ENCODE measurements at regions not wholly inside any gene's neighbourhood (a gene's known extent, or its start where the extent isn't known, plus 50 kb on each side); places are given as distances from the start of the nearest gene placed in this dataset.

GRCh38 chr3:88732186-88732585 is 375.2 kb upstream of the EPHA3 start:
- no peaks in the 10 kb centered on the region for H3K9me3 ChIP-seq (ENCODE audit: low read length)
- H2AFZ ChIP-seq (ENCODE audit: low read length), result no peak overlapping the region
- no peaks in the 10 kb centered on the region for H3K79me2 ChIP-seq (ENCODE audit: insufficient read depth, low read length)
- TF ChIP-seq EZH2 (IDR thresholded peaks at IDR 0.05; ENCODE audit: borderline replicate concordance, low read length) (no peak), CTCF (IDR thresholded peaks at IDR 0.05; ENCODE audit: low read length) (no peak)
- H3K4me2 ChIP-seq (ENCODE audit: low read length), result no peak overlapping the region
- H3F3A ChIP-seq (ENCODE audit: insufficient read depth, low read length), result no peaks in the 10 kb centered on the region
- H3K4me1 ChIP-seq (ENCODE audit: insufficient read depth, low read length, severe bottlenecking), result no peaks in the 10 kb centered on the region
- H4K20me1 ChIP-seq (ENCODE audit: insufficient read depth, low read length), result no peaks in the 10 kb centered on the region
- H3K4me3 ChIP-seq (ENCODE audit: low read depth, low read length, poor library complexity, severe bottlenecking), result no peak overlapping the region
- no peaks in the 10 kb centered on the region for H3K36me3 ChIP-seq (ENCODE audit: insufficient read depth, low read length)
- no peak overlapping the region for H3K9ac ChIP-seq (ENCODE audit: low read length)
- H3K9me2 ChIP-seq (ENCODE audit: low read depth, low read length), result no peaks in the 10 kb centered on the region
- no peak overlapping the region for H3K27ac ChIP-seq (ENCODE audit: low read depth, low read length, poor library complexity, severe bottlenecking)
- H3K27me3 ChIP-seq (ENCODE audit: insufficient read depth, low read length), result no peaks in the 10 kb centered on the region

- Histone ChIP-seq H3K4me2 (ENCODE audit: low read length) (no peak overlapping the region), H2AFZ (ENCODE audit: low read length) (no peak overlapping the region), H3K36me3 (ENCODE audit: insufficient read depth, low read length) (no peaks in the 10 kb centered on the region), H3K9ac (ENCODE audit: low read length) (no peak overlapping the region), H3K79me2 (ENCODE audit: insufficient read depth, low read length) (no peaks in the 10 kb centered on the region), H3K9me2 (ENCODE audit: low read depth, low read length) (no peaks in the 10 kb centered on the region), H3K27me3 (ENCODE audit: insufficient read depth, low read length) (no peaks in the 10 kb centered on the region), H3K27ac (ENCODE audit: low read depth, low read length, poor library complexity, severe bottlenecking) (no peak overlapping the region), H4K20me1 (ENCODE audit: insufficient read depth, low read length) (no peaks in the 10 kb centered on the region), H3K4me3 (ENCODE audit: low read depth, low read length, poor library complexity, severe bottlenecking) (no peak overlapping the region), H3F3A (ENCODE audit: insufficient read depth, low read length) (no peaks in the 10 kb centered on the region), H3K9me3 (ENCODE audit: low read length) (no peaks in the 10 kb centered on the region), H3K4me1 (ENCODE audit: insufficient read depth, low read length, severe bottlenecking) (no peaks in the 10 kb centered on the region)
- no peak for TF ChIP-seq CTCF (IDR thresholded peaks at IDR 0.05; ENCODE audit: low read length)
- TF ChIP-seq EZH2 (IDR thresholded peaks at IDR 0.05; ENCODE audit: borderline replicate concordance, low read length), result no peak
Observed at GRCh38 chr3:88742106-88742505, 365.3 kb upstream of the EPHA3 start.

- Histone ChIP-seq H3K36me3 (ENCODE audit: insufficient read depth, low read length) (no peaks in the 10 kb centered on the region), H3K9me2 (ENCODE audit: low read depth, low read length) (no peaks in the 10 kb centered on the region), H3K27ac (ENCODE audit: low read depth, low read length, poor library complexity, severe bottlenecking) (no peak overlapping the region), H2AFZ (ENCODE audit: low read length) (no peak overlapping the region), H3K27me3 (ENCODE audit: insufficient read depth, low read length) (no peaks in the 10 kb centered on the region), H3K9ac (ENCODE audit: low read length) (no peak overlapping the region), H3K9me3 (ENCODE audit: low read length) (no peaks in the 10 kb centered on the region), H3F3A (ENCODE audit: insufficient read depth, low read length) (no peaks in the 10 kb centered on the region), H3K4me1 (ENCODE audit: insufficient read depth, low read length, severe bottlenecking) (no peaks in the 10 kb centered on the region), H3K4me3 (ENCODE audit: low read depth, low read length, poor library complexity, severe bottlenecking) (no peak overlapping the region), H4K20me1 (ENCODE audit: insufficient read depth, low read length) (no peaks in the 10 kb centered on the region), H3K79me2 (ENCODE audit: insufficient read depth, low read length) (no peaks in the 10 kb centered on the region), H3K4me2 (ENCODE audit: low read length) (no peak overlapping the region)
- TF ChIP-seq CTCF (IDR thresholded peaks at IDR 0.05; ENCODE audit: low read length) (no peak), EZH2 (IDR thresholded peaks at IDR 0.05; ENCODE audit: borderline replicate concordance, low read length) (no peak)
Observed at GRCh38 chr3:88742674-88743507, 364.5 kb upstream of the EPHA3 start.

Measured in OCI-LY1 (cell line).